Bronchial epithelial cell (primary cell): ENCODE measurements at regions not wholly inside any gene's neighbourhood (a gene's known extent, or its start where the extent isn't known, plus 50 kb on each side); places are given as distances from the start of the nearest gene placed in this dataset.

Source experiments
- DNase-seq: peaks from one replicate; pipeline ENCODE4 v3.0.0-alpha.2; 2010; ENCODE audit warnings: low read depth
- FAIRE-seq: peaks from 2 replicates; lab custom pipeline; 2011; peaks lifted over from hg19 to GRCh38; lab: Jason Lieb, UNC
- H3K27me3 ChIP-seq: 2 replicates; pipeline ENCODE4 v1.5.1; 2011; ENCODE audit warnings: low read length; ENCODE audit not compliant: control insufficient read depth, insufficient read depth
- H3K36me3 ChIP-seq: 2 replicates; pipeline ENCODE4 v1.5.1; 2011; ENCODE audit warnings: low read length; ENCODE audit not compliant: control insufficient read depth, insufficient read depth
- H3K4me3 ChIP-seq: 2 replicates; pipeline ENCODE4 v1.5.1; 2011; ENCODE audit warnings: mild to moderate bottlenecking, low read depth, low read length, control low read depth
- TF ChIP-seq, protein P1 (sequence below): IDR thresholded peaks from 2 replicates; pipeline ENCODE4 v1.5.1; 2011; ENCODE audit warnings: mild to moderate bottlenecking, moderate library complexity, low read length, control low read depth, inconsistent platforms; ENCODE audit not compliant: insufficient read depth, severe bottlenecking

GRCh38 chr7:149714081-149714909, 59.1 kb downstream of the ZNF467 start:
- no peaks in the 10 kb centered on the region for H3K36me3 ChIP-seq
- H3K4me3 ChIP-seq = peak overlapping the region; percentile 58
- TF ChIP-seq, protein P1, sequence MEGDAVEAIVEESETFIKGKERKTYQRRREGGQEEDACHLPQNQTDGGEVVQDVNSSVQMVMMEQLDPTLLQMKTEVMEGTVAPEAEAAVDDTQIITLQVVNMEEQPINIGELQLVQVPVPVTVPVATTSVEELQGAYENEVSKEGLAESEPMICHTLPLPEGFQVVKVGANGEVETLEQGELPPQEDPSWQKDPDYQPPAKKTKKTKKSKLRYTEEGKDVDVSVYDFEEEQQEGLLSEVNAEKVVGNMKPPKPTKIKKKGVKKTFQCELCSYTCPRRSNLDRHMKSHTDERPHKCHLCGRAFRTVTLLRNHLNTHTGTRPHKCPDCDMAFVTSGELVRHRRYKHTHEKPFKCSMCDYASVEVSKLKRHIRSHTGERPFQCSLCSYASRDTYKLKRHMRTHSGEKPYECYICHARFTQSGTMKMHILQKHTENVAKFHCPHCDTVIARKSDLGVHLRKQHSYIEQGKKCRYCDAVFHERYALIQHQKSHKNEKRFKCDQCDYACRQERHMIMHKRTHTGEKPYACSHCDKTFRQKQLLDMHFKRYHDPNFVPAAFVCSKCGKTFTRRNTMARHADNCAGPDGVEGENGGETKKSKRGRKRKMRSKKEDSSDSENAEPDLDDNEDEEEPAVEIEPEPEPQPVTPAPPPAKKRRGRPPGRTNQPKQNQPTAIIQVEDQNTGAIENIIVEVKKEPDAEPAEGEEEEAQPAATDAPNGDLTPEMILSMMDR = no peak
- FAIRE-seq (no peak), DNase-seq (peak; percentile 55)
- H3K27me3 ChIP-seq = no peaks in the 10 kb centered on the region

GRCh38 chr7:149713731-149714068, 59.7 kb downstream of the ZNF467 start:
- no peaks in the 10 kb centered on the region for H3K36me3 ChIP-seq
- TF ChIP-seq, protein P1 = no peak
- no peak overlapping the region for H3K4me3 ChIP-seq
- no peak for FAIRE-seq
- no peaks in the 10 kb centered on the region for H3K27me3 ChIP-seq
- DNase-seq = no peak

- no peak for DNase-seq
- H3K27me3 ChIP-seq = no peaks in the 10 kb centered on the region
- no peak for FAIRE-seq
- H3K4me3 ChIP-seq = no peak overlapping the region
- H3K36me3 ChIP-seq = no peaks in the 10 kb centered on the region
- TF ChIP-seq, protein P1 = no peak
Measured at GRCh38 chr7:149713061-149713730, 60.2 kb downstream of the ZNF467 start.

DNA sequence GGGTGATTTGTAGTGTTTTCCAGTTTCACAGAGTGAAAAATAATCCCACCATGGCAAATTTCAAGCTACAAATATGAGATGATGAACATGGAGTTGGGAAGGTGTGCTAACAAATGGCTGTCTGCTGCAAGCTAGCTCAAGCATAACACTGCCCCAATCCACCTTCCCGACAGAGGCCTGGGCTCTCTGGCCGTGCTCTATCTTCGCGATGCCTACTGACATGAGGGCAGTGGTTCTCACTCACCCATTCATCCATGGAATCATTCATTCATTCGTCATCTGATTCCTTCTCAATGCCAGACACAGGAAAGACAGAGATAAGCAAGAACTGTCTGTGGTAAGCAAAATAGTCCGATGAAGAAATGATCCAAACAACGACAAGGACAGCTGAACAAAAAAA, 65.4 kb downstream of the ZNF467 start:
- no peak for DNase-seq
- no peaks in the 10 kb centered on the region for H3K36me3 ChIP-seq
- H3K4me3 ChIP-seq = no peak overlapping the region
- no peaks in the 10 kb centered on the region for H3K27me3 ChIP-seq
- TF ChIP-seq, protein P1 = no peak
- FAIRE-seq = no peak

GRCh38 chr7:149707448-149707886, 65.9 kb downstream of the ZNF467 start:
- Histone ChIP-seq H3K36me3 (no peaks in the 10 kb centered on the region), H3K4me3 (no peak overlapping the region), H3K27me3 (no peaks in the 10 kb centered on the region)
- TF ChIP-seq, protein P1 = no peak
- FAIRE-seq = no peak
- peak; percentile 3 for DNase-seq
